Thoracic aorta (tissue), 2 donors: ENCODE measurements at regions not wholly inside any gene's neighbourhood (a gene's known extent, or its start where the extent isn't known, plus 50 kb on each side); places are given as distances from the start of the nearest gene placed in this dataset.
"Not testable (repeated sequence)": the region's sequence is repeated elsewhere in the genome, so short reads cannot be mapped to it uniquely, and the experiment has no call there.

Experiments used
- ATAC-seq: fragments of 150-250 bp; one replicate; pipeline ENCODE4 v1.8.0; 2017; ENCODE audit warnings: low read depth; ENCODE audit not compliant: insufficient number of reproducible peaks, low FRiP score
- DNase-seq: peaks from one replicate; pipeline ENCODE4 v3.0.0-alpha.2; 2020; ENCODE audit warnings: low spot score
- H3K27ac ChIP-seq, 2 donors: fragments of 200-600 bp; sonication (generic); 1 replicate in 1 of 2; 2 replicates in 1 of 2; pipeline ENCODE4 v1.5.1; 2016; ENCODE audit warnings: mild to moderate bottlenecking in 2 of 2, moderate library complexity in 2 of 2
- H3K27me3 ChIP-seq: fragments of 200-600 bp; sonication (generic); replicated peaks from 2 replicates; pipeline ENCODE4 v1.6.0; 2016; ENCODE audit warnings: mild to moderate bottlenecking; ENCODE audit not compliant: insufficient read depth
- H3K36me3 ChIP-seq: fragments of 200-600 bp; sonication (generic); one replicate; pipeline ENCODE4 v1.5.1; 2016
- H3K4me1 ChIP-seq, 2 donors: fragments of 200-600 bp; sonication (generic); 1 replicate in 1 of 2; 2 replicates in 1 of 2; pipeline versions ENCODE4 v1.5.1 to v1.6.0; 2016; ENCODE audit warnings: low read depth in 2 of 2, mild to moderate bottlenecking in 1 of 2; ENCODE audit not compliant: control insufficient read depth in 1 of 2
- H3K4me3 ChIP-seq: fragments of 200-600 bp; sonication (generic); 2 replicates; pipeline ENCODE4 v1.5.1; 2016; ENCODE audit warnings: mild to moderate bottlenecking
- H3K9me3 ChIP-seq: fragments of 200-600 bp; sonication (generic); 2 replicates; pipeline ENCODE4 v1.5.1; 2016
- CTCF ChIP-seq: fragments of 200-600 bp; sonication (generic); IDR thresholded peaks from one replicate; pipeline ENCODE4 v1.5.1; 2019; ENCODE audit warnings: antibody characterized with exemption

- H3K4me3 ChIP-seq = no peak overlapping the region
- ATAC-seq (no peak), DNase-seq (no peak)
- H3K27me3 ChIP-seq = no peaks in the 10 kb centered on the region
- H3K36me3 ChIP-seq = no peaks in the 10 kb centered on the region
- H3K27ac ChIP-seq = no peak overlapping the region
- TF ChIP-seq CTCF = no peak
- H3K4me1 ChIP-seq = peaks cover 4 to 21% of the 10 kb centered on the region in 2 donors
- H3K9me3 ChIP-seq = no peaks in the 10 kb centered on the region
These were observed 411.2 kb upstream of the SLC30A5 start for GRCh38 chr5:68682400-68683160.

DNA sequence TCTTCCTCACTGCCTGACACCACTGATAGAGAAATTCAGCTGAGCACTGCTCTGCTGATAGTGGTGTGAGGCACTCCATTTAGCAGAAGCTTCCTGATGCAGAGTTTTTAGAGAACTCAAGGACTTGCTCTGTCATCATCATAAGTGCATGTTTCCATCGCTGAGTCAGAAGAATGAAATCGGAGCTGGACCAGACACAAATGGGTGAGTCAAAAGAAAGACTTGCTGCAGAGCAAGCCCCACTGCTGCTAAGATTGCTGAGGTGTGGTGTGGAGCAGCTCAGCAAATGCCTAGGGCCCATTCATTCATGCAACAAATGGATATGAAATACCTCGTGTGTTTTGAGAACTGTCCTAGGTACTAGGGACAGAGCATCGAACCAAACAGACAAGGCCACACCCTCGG lies 410.2 kb upstream of the SLC30A5 start:
- Histone ChIP-seq H3K27me3 (no peaks in the 10 kb centered on the region), H3K9me3 (no peaks in the 10 kb centered on the region), H3K27ac (no peak overlapping the region), H3K36me3 (no peaks in the 10 kb centered on the region), H3K4me3 (no peak overlapping the region), H3K4me1 (peaks cover 4 to 21% of the 10 kb centered on the region in 2 donors)
- DNase-seq (no peak), ATAC-seq (peak; percentile 94)
- TF ChIP-seq CTCF = no peak

DNA sequence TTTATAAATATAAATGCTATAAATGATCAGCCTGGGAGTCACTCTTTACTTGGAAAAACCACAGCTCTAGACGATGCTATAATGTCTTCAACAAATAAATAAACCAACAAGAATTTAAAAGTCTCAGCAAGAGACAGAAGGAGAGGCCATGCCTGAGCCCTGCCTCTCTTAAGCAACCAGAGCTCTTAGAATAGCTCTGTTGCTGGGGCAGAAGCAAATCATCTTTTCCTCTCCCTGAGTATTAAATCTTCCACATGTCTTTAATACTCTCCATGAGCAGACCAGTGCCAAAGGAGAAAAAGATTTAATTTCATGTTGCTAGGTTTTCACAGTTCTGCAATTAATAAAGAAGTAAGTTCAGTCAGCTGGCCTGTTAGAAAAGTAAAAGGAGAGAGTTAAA lies 408.0 kb upstream of the SLC30A5 start:
- TF ChIP-seq CTCF = no peak
- no peak overlapping the region for H3K27ac ChIP-seq
- no peaks in the 10 kb centered on the region for H3K36me3 ChIP-seq
- H3K27me3 ChIP-seq = no peaks in the 10 kb centered on the region
- DNase-seq (no peak), ATAC-seq (no peak)
- no peak overlapping the region for H3K4me3 ChIP-seq
- H3K9me3 ChIP-seq = no peaks in the 10 kb centered on the region
- H3K4me1 ChIP-seq = peaks cover 4 to 11% of the 10 kb centered on the region in 2 donors

- Histone ChIP-seq H3K4me1 (peaks cover 0 to 4% of the 10 kb centered on the region in 2 donors), H3K9me3 (no peaks in the 10 kb centered on the region), H3K27ac (no peak overlapping the region), H3K36me3 (no peaks in the 10 kb centered on the region), H3K27me3 (no peaks in the 10 kb centered on the region), H3K4me3 (no peak overlapping the region)
- no peak for DNase-seq
- no peak for TF ChIP-seq CTCF
- no peak for ATAC-seq
These were observed 405.3 kb upstream of the SLC30A5 start for GRCh38 chr5:68688547-68688946.

GRCh38 chr5:68689010-68689409 lies 404.8 kb upstream of the SLC30A5 start:
- no peak for TF ChIP-seq CTCF
- Histone ChIP-seq H3K4me1 (no peaks in the 10 kb centered on the region), H3K27ac (no peak overlapping the region), H3K36me3 (no peaks in the 10 kb centered on the region), H3K27me3 (no peaks in the 10 kb centered on the region), H3K4me3 (no peak overlapping the region), H3K9me3 (no peaks in the 10 kb centered on the region)
- ATAC-seq (no peak), DNase-seq (no peak)

GRCh38 chr5:68691874-68692273 lies 401.9 kb upstream of the SLC30A5 start:
- ATAC-seq, H3K27ac ChIP-seq, H3K36me3 ChIP-seq, H3K9me3 ChIP-seq, H3K4me3 ChIP-seq, H3K4me1 ChIP-seq, DNase-seq, H3K27me3 ChIP-seq: not testable (repeated sequence)
